SK-N-SH treated with all-trans-retinoic acid at 6 μM for 48 hours (cell line): ENCODE measurements at regions not wholly inside any gene's neighbourhood (a gene's known extent, or its start where the extent isn't known, plus 50 kb on each side); places are given as distances from the start of the nearest gene placed in this dataset.

Experiments
- CREB5 ChIP-seq: fragments of 250-450 bp; sonication (Bioruptor Pico); IDR thresholded peaks from 2 replicates; pipeline ENCODE4 v1.5.1; 2020; ENCODE audit warnings: low read depth, mild to moderate bottlenecking, moderate library complexity
- CSRNP3 ChIP-seq: fragments of 250-450 bp; sonication (Bioruptor Pico); IDR thresholded peaks from 2 replicates; pipeline ENCODE4 v1.5.1; 2021; ENCODE audit warnings: mild to moderate bottlenecking, moderate library complexity
- ESRRG ChIP-seq: fragments of 250-450 bp; sonication (Bioruptor Pico); IDR thresholded peaks from 2 replicates; pipeline ENCODE4 v1.6.1; 2021; ENCODE audit warnings: mild to moderate bottlenecking
- GLIS3 ChIP-seq: fragments of 250-450 bp; sonication (Bioruptor Pico); IDR thresholded peaks from 2 replicates; pipeline ENCODE4 v1.5.0; 2020; ENCODE audit warnings: mild to moderate bottlenecking, moderate library complexity
- PATZ1 ChIP-seq: fragments of 250-450 bp; sonication (Bioruptor Pico); IDR thresholded peaks from 2 replicates; pipeline ENCODE4 v1.8.0; 2020; ENCODE audit warnings: mild to moderate bottlenecking, moderate library complexity, borderline replicate concordance
- POU6F1 ChIP-seq: fragments of 250-450 bp; sonication (Bioruptor Pico); IDR thresholded peaks from 2 replicates; pipeline ENCODE4 v1.8.0; 2021; ENCODE audit warnings: low read depth, mild to moderate bottlenecking, moderate library complexity, borderline replicate concordance
- RARB ChIP-seq: fragments of 250-450 bp; sonication (Bioruptor Pico); IDR thresholded peaks from 2 replicates; pipeline ENCODE4 v1.8.0; 2021; ENCODE audit warnings: mild to moderate bottlenecking, moderate library complexity
- TSHZ2 ChIP-seq: fragments of 250-450 bp; sonication (Bioruptor Pico); IDR thresholded peaks from 2 replicates; pipeline ENCODE4 v1.5.0; 2020; ENCODE audit warnings: mild to moderate bottlenecking, moderate library complexity
- ZFP30 ChIP-seq: fragments of 450-650 bp; formaldehyde crosslinking; IDR thresholded peaks from 2 replicates; pipeline ENCODE4 v1.5.0; 2022; ENCODE audit warnings: mild to moderate bottlenecking, moderate library complexity
- ZNF70 ChIP-seq: fragments of 450-650 bp; formaldehyde crosslinking; IDR thresholded peaks from 2 replicates; pipeline ENCODE4 v1.5.0; 2020; ENCODE audit warnings: mild to moderate bottlenecking, moderate library complexity

DNA sequence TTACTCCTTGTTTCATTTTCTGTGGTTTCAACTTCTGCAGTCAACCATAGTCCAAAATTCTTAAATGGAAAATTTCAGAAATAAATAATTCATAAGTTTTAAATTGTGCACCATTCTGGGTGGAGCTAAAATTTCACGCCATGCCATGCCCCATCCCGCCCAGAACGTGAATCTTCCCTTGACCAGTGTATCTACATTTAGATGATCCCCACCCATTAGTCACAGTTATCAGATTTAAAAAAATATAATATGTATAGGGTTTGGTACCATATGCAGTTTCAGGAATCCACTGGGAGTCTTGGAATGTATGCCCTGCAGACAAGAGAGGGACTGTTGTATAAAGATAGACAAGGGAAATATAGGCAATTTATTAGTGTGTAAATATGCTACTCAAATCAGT, 759.7 kb upstream of the ZNF608 start:
- TF ChIP-seq CREB5 (CRISPR knock-in tag) (no peak), TSHZ2 (CRISPR knock-in tag) (no peak), POU6F1 (CRISPR knock-in tag) (no peak), CSRNP3 (CRISPR knock-in tag) (no peak), ZFP30 (CRISPR knock-in tag) (no peak), PATZ1 (CRISPR knock-in tag) (no peak), GLIS3 (CRISPR knock-in tag) (no peak), ESRRG (no peak), RARB (CRISPR knock-in tag) (no peak), ZNF70 (CRISPR knock-in tag) (no peak)
